ENCODE measurements at regions not wholly inside any gene's neighbourhood (a gene's known extent, or its start where the extent isn't known, plus 50 kb on each side); places are given as distances from the start of the nearest gene placed in this dataset.

DNA sequence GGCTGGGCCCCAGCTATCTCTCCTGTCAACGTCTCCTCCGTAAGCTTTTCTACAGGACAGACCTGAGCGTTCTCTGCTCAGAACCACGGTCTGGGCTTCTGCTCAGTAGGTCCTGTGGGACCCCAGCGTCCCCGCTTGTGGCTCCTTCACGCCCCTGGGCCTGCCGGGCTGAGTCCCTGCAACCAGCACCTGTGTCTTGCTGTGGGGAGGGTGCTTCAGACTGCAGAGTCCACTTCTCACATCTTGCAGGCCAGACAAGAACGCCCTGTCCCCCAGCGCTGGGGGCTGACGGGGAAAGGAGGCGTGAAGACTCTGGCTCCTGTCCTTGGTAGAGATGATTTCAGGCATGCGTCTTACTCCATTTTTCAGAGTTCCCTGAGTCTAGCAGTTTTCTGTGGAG lies 1480.8 kb downstream of the BRD1 start:
- TF ChIP-seq EZH2 (optimal IDR thresholded peaks at IDR 0.05; ENCODE audit: low read depth, low read length): no peak
- TF ChIP-seq, protein P1, sequence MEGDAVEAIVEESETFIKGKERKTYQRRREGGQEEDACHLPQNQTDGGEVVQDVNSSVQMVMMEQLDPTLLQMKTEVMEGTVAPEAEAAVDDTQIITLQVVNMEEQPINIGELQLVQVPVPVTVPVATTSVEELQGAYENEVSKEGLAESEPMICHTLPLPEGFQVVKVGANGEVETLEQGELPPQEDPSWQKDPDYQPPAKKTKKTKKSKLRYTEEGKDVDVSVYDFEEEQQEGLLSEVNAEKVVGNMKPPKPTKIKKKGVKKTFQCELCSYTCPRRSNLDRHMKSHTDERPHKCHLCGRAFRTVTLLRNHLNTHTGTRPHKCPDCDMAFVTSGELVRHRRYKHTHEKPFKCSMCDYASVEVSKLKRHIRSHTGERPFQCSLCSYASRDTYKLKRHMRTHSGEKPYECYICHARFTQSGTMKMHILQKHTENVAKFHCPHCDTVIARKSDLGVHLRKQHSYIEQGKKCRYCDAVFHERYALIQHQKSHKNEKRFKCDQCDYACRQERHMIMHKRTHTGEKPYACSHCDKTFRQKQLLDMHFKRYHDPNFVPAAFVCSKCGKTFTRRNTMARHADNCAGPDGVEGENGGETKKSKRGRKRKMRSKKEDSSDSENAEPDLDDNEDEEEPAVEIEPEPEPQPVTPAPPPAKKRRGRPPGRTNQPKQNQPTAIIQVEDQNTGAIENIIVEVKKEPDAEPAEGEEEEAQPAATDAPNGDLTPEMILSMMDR (IDR thresholded peaks at IDR 0.05; ENCODE audit: low read length): no peak

All from MM.1S (cell line).